HG02623 (cell line): ENCODE measurements at regions not wholly inside any gene's neighbourhood (a gene's known extent, or its start where the extent isn't known, plus 50 kb on each side); places are given as distances from the start of the nearest gene placed in this dataset.

Source experiments
- ATAC-seq: cut with Tn5 transposase; IDR thresholded peaks from one replicate; pipeline ENCODE4 v1.9.1; 2021; ENCODE audit warnings: moderate library complexity; ENCODE audit not compliant: unreplicated experiment

DNA sequence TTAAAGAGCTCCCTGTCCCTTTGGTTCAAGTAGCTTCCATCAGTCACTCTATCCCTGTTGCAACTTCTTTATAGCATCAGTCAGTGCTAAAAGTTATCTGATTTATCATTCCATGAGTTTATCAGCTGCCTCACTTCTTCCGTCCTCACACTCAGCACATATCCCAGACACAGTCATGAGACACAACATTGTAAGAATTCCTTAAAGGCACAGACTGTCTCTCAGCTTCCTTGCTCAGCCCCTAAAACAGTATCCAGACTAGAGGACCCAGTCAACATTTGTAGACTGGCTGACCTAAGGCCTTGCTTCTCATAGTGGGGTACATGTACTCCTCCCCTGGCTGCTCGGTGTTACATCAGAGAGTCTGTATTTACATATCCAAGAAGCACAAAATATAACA, 164.9 kb upstream of the ADGRL2 start:
- no peak for ATAC-seq

DNA sequence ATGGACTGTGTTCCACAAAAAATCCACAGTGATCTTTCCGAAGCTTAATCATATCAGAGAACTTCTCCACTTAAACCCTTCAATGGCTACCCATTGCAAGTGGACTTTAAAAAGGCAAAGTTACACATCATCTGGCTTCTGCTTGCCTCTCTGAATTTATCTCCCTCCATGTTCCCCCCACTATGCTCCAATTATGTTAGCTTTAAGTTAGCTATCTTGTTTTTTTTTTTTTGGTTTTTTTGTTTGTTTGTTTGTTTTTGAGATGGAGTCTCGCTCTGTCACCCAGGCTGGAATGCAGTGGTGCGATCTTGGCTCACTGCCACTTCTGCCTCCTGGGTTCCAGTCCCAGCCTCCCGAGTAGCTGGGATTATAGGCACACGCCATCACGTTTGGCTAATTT, 166.4 kb upstream of the ADGRL2 start:
- ATAC-seq: no peak

DNA sequence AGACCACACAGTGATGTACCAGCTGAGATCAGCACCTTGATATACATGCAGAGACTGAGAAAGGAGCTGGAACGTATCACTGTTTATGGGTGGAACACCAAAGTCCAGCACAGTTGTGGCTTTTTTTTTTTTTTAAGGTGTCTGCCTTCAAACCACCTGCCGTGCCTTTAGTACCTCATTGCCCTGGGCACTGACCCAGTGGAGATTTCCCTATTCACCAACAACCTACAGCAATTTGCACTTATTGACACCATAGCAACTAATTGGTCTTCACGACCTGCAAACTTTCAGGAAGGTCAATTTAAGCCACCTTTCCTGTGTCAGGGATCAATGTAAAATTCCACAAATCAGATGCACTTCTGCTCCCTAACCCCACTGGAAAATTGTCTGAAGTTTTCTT, 181.6 kb upstream of the ADGRL2 start:
- no peak for ATAC-seq

DNA sequence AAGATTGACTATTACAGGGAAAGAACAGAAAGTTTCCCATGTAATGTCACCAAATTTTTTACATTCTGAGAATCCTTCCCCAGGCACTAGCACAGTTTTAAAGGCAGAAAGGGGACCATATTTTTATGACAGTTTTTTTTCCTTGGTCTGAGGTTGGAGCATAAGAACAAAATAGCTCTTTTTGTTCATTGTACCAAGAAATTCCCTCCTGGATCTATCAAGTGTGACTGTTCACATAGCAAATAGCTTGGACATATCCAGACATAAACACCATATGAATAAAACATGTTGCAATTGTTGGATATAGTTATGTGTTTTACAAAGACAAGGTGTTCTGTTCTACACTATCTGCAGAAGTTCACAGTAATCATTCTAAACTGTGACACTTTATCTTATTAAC, 182.4 kb upstream of the ADGRL2 start:
- ATAC-seq: no peak

DNA sequence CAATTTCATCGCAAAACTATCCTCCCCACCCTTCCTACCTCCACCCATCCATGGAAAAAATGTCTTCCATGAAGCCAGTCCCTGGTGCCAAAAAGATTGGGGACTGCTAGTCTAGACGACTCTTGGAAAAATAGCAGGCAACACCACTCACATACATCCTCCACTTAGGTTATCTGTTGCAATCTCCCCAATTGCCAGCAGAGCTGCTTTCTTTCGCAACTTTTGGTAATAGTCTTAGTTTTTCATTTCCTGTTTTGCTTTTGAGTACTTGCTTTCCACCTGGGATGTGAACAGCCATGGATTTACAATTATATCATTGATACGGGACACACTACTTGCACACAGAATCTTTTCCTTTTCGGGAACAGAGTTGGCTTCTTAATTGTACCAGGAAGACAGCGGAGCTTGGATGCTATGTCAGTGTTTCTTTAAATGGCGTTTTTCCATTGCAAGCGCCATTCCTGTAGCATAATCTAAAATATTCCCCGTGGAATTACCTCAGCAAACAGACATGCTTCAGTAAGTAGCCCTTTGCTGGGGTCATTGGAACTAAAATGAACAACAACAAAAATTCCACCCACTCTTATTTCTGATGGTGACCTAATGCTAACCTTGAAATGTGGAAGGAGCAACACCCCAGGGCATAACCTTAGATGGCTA, 183.3 kb upstream of the ADGRL2 start:
- no peak for ATAC-seq

DNA sequence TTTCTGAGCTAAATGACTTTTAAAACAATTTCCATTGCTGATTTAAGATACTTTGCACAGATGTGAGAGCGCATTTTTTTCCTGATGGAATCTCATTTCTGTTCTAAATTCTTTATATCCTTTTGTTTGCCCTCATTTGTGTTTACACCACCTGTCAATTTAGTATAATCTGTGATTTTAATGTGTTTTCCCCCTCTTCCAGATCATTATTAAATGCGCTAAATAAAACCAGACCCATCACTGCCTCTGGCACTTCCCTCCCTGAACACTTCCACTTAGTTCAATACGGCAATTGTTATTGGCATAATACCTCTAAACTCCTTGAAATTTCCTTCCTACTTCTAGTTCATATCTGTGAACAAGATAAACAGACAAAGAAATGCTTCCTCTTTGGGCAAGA, 186.9 kb upstream of the ADGRL2 start:
- no peak for ATAC-seq

DNA sequence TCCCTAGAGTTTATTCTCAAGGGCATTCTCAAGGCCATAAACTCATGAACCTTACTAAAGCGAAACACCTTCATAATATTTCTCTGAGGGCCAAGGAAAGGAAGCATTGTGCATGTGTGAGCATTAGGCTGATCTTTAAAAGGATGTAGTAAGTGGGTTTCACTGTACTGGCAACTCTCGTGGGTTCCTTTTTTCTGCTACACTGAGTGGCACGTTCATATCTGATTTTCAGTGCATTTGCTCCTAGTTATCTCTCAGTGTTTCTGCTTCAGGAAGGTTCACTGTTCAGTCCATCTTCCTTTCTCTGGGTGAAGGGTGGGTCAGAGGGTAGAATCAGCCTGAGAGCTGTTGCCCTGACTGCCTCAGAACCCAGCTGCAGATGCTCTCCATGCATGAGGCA, 192.8 kb upstream of the ADGRL2 start:
- ATAC-seq: no peak

DNA sequence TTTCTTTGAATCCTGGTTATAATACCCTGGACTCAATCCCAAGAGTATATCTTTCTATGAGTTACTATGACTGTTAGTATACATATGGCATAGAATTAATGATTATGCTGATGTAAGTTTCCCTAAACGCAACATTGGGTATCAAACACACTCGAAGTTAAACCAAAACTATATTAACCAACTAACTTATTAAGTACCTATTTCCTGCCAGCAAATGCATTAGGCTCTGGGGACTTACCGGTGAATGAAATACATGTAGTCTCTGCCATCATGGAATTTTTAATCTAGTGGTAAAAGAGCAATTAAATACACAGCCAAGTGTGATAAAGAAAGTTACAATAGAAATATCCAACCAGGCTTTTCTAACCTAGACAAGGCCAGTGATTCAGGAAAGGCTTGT, 193.6 kb upstream of the ADGRL2 start:
- ATAC-seq: no peak

DNA sequence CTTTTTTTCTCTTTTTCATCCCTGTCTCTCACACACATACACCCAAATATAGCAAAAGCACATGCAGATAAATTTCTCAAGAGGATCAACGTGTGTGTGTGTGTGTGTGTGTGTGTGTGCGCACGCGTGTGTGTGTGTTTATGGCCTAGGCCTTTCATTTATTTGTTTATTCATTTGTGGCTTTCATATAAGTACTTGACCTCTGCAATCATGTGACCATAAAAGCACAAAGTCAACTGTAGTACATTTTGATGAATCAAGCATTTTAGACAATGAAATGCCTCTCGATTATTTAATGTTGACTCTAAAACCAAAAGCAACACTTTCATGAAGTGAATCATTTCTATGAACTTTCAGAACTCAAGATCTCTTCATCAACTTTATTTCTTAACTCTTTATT, 194.1 kb upstream of the ADGRL2 start:
- no peak for ATAC-seq

DNA sequence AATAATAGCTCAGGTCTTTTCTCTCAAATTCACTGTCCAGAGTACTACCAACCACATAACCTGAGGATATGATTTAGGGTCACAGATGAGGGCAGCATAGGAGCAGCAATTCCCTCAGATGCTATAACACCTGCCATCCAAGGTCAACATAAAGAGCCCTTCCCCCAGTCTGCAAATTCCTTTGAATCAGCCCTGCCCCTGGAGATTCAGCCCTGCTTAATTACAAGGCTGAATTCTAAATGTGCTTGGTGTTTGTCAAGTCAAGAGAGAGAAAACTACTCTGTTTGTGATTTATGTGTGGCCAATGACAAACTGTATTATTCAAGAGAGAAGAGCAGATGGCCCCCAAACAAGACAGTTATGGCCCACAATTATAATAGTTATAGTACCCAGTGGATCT, 195.7 kb upstream of the ADGRL2 start:
- no peak for ATAC-seq

DNA sequence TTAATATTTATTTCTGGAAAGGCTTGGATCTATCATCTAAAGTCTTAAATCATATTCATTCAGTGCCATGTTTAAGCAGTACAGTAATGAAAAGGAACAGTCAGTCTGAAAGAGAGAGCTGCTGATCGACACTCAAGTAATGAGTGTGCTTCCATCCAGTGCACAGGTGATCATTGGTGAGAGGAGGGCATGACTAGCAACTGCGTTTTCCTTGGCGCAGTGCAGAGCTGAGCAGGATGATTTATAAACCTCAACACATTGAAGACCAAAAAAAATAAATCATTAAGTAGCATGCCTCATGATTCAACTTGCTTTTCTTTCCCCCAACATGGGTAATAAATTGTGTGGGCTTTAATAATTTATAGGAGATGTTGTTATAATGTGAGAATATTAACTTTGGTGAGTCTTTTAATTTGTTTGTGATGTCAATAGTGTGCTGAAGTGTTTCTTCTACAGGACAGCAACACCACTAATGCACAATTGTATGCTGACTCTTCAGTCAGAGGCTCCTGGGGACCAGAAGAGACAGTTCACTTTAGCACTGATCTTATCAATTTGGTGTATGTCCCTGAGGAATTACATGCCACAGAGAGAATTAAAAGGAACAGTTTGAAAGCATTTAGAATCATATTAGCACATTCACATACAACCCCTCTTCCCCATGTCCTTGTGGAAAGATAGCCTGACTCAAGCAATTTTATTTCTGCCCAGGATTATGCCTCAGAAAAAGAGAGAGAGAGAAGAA, 199.7 kb upstream of the ADGRL2 start:
- ATAC-seq: no peak

DNA sequence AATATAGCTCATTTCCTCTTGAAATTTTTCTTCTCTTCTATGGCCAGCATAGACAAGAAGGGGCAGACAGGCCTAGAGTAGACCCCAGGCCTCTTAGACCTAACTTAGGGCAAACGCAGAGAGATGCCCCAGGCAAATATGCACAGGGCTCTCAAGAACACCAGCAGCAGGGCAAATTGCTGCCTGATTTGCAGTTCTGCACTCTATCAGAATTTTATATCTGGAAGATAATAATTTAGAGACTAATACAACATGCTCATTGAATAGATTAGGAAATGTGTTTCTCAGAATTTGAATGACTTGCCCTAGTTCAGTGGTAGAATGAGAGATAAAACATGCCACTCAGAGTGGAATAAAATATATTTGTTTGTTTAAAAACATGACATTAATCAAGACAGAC, 200.4 kb upstream of the ADGRL2 start:
- ATAC-seq: no peak

DNA sequence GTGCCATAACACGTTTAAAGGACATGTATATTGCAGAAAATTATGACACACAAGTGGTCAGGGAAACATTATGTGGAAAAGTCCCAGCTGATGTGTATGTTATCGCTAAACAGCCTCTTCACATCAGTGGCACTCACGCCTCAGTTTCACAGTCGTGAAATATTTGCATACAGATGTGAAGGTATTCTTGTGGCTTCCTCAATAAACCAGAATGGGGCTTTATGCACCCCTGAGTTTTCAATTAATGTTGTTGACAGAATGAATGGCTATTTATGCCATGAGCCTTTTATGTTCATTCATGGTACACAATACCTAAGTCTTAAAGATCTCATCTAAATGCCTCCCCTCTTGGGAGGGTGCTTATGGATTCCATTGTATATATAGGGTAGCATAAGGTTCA, 202.1 kb upstream of the ADGRL2 start:
- no peak for ATAC-seq

DNA sequence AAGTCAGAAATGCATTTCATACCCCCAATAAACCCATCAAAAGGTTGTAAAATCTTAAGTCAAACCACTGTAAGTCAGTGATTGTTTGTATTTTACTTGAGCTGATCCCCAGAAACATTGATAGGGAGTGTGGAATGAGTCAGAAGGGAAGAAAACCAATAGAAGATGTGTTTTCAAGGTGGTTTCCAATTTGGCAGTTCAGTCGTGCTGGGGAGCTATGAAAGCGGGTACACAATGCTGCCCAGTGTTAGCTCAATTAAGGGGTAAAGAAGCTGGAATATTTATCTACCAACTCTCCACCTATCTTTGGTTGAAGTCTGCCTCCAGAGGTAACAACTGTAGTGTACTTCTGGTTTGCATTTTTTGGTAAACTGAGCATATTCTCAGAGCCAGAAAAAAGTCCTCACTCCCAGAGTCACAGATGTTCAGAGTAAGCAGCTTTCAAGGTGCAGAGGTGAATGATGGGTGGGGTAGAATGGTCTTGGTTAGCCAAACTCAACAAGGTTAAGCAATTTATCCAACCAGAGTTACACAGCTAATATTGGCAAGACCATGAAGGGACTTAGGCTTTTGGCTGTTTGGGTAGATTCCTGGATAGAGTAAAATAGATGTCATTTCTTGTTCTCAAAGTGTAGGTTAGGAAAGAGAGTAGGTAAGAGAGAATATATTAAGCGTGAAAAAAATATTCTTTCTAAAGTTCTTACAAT, 202.9 kb upstream of the ADGRL2 start:
- no peak for ATAC-seq

DNA sequence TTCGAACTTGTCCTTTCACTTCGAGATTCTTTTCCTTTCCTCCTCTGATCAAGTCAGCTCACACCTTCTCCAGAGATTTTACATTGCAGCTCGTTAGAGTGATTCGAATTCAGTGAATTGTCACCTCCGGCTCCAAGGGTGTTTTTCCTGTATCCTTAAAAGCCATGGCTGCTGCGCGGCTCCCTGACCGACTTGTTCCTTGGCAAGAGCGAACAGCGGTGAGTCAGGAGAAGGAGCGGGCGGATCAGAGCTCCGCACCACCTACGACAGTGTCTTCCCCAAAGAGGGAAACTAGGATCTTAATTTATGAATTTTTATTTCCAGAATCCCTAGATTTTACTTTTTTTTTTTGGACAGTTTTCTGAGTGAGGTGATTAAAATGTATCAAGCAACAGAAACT, 204.4 kb upstream of the ADGRL2 start:
- ATAC-seq: no peak

DNA sequence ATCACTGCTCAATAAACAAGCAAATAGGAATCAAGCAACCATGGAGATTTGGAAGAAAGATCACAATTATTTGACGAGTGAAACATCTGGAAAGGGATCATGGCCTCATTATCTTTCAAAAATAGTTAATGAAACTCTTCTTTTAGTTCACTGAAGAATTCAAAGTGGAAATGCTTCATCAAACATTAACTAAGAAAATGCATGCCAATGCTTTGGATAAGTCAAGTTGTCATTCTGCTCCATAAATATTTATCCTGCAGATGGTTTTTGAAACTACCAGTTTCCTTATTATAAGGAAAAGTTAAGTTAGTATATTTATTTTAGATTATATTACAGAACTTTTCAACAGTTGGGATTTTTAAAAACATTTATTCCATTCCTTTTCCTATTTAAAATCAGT, 206.5 kb upstream of the ADGRL2 start:
- no peak for ATAC-seq

DNA sequence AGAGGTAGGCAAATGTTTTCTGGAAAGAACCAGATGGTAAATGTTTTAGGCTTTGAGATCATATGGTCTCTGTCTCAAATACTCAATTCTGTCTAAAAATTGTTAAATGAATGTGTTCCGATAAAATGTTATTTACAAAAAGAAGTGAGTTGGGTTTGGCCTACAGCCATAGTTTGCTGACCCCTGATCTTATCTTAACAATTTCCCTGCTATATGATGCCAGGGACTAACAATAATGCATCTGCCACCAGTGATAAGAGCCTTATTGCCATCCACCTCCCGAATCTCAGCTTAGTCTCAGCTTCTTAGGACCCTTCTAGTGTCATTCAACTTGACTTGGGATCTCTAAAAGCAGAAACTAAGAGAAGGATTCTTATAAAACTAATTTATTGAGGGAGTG, 208.5 kb upstream of the ADGRL2 start:
- ATAC-seq: no peak

DNA sequence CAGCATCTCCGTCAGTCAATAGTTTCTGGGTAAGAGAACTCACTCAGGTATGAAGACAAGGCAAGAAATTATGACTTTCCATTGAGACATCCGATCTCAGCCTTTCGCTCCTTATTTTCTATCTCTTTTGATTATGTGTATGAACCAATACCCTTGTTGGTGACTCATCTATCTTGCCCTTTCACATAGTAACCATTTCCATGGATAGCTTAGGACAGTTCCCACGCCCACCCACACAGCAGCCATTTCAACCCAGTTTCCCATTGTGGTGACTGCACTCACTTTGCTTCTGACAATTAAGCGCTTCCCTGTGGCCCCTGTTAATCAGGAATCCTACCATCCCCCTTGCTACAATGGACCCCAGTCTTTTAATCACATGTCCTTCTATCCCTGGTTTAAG, 210.6 kb upstream of the ADGRL2 start:
- ATAC-seq: no peak

DNA sequence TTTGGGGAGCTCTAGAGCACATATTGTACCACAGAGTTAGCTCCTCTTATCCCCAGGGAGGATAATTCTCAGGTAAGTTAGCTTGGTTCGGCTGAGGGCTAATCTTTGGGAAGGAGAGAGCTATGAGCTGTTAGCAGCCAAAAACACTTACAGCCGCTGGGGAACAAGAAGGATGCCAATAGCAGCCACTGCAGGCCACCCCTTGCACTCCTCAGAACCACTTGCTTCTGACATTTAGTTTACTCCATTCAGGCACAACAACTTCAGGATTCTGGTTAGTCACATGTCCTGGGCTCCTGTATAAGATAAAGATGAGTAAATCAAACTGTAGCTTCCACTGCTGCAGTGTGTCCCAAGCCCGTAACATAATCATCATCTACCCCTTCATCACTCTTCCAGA, 212.6 kb upstream of the ADGRL2 start:
- no peak for ATAC-seq

DNA sequence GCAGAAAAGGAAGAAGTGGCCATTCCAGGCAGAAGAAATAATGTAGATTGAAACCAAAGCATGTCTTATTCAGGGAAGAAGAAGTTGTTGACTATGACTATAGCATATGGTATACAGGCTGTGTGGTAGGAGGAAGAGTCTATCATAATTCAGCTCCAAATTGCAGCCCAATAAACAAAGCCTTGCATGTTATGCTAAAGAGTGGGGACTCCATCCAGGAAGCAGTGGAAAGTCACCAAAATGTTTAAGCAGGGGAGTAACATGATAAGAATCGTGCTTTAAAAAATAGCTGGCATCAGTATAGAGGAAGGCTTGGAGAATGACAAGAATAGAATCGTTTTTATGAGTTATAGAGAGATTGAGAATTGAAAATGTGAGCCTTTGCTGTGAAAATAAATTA, 213.3 kb upstream of the ADGRL2 start:
- no peak for ATAC-seq

DNA sequence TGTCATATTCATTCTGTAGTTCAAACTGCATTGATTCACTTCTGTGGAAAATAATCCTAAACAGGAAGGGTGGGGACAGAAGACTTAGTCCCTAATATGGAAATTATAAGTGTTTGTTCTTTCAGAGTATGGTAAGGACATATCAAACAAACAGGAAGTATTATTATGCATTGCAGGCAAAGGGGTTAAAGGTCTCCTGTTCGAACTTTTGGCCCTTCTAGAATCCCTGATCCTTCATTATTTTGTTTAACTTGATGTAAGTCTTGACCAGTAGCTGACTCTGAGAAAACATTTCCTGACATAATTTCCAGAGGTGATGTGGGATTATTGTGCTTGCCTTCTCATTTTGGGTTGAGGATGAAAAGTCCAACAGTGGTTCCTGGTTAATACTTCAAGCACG, 215.4 kb upstream of the ADGRL2 start:
- no peak for ATAC-seq

DNA sequence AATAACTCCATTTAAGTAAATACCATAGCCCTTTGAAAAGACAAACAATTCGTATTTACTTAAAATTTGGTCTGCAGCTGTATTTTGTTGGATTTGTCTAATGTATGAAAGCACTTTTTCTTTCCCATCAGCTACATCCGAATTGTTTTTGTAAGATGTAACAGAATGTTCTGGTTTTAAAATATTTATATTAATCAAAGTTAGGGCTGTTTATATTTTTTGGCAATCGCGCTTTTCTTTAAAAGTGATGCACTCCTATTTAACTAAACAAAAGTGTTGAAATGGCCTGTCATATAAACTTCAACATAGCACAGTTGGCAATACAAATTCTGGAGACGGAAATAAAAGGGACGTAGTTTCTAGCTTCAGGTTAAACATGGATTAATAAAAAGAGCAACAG, 216.3 kb upstream of the ADGRL2 start:
- no peak for ATAC-seq
